ENCODE measurements at regions not wholly inside any gene's neighbourhood (a gene's known extent, or its start where the extent isn't known, plus 50 kb on each side); places are given as distances from the start of the nearest gene placed in this dataset.
A peak's percentile ranks its signal among the peaks of the same experiment; 100 is the strongest.
"Not testable (repeated sequence)": the region's sequence is repeated elsewhere in the genome, so short reads cannot be mapped to it uniquely, and the experiment has no call there.

GRCh38 chr3:125694761-125695294, 99.5 kb upstream of the OSBPL11 start:
- intact Hi-C loops (cut with DNase I): no loop called here
- DNase-seq (ENCODE audit: low spot score) (no peak), ATAC-seq (no peak)

GRCh38 chr3:125695688-125696087, 100.4 kb upstream of the OSBPL11 start:
- intact Hi-C loops (cut with DNase I): no loop called here
- ATAC-seq: no peak

GRCh38 chr3:125697126-125697525, 101.8 kb upstream of the OSBPL11 start:
- intact Hi-C loops (cut with DNase I); DNase-seq (ENCODE audit: low spot score); ATAC-seq: not testable (repeated sequence)

More at GRCh38 chr3:125695688-125696087, 100.4 kb upstream of the OSBPL11 start:
- no peak for DNase-seq (ENCODE audit: low spot score)

GRCh38 chr3:125697979-125698640, 102.8 kb upstream of the OSBPL11 start:
- DNase-seq (ENCODE audit: low spot score); intact Hi-C loops (cut with DNase I); ATAC-seq: not testable (repeated sequence)

- ATAC-seq (no peak), DNase-seq (ENCODE audit: low spot score) (no peak)
- intact Hi-C loops (cut with DNase I): no loop called here
Observed at GRCh38 chr3:125715651-125716050, 120.4 kb upstream of the OSBPL11 start.

- DNase-seq (ENCODE audit: low spot score); ATAC-seq; intact Hi-C loops (cut with DNase I): not testable (repeated sequence)
Observed at GRCh38 chr3:125732151-125732550, 136.9 kb upstream of the OSBPL11 start.

GRCh38 chr3:125741991-125742718, 146.9 kb upstream of the OSBPL11 start:
- ATAC-seq; intact Hi-C loops (cut with DNase I); DNase-seq (ENCODE audit: low spot score): not testable (repeated sequence)

- intact Hi-C loops (cut with DNase I); DNase-seq (ENCODE audit: low spot score); ATAC-seq: not testable (repeated sequence)
Observed at GRCh38 chr3:125742845-125743244, 147.5 kb upstream of the OSBPL11 start.

GRCh38 chr3:125757050-125757449, 161.8 kb upstream of the OSBPL11 start:
- DNase-seq (ENCODE audit: low spot score); intact Hi-C loops (cut with DNase I); ATAC-seq: not testable (repeated sequence)

GRCh38 chr3:125758641-125759130, 163.4 kb upstream of the OSBPL11 start:
- DNase-seq (ENCODE audit: low spot score); intact Hi-C loops (cut with DNase I); ATAC-seq: not testable (repeated sequence)

GRCh38 chr3:125762601-125763000, 167.3 kb upstream of the OSBPL11 start:
- ATAC-seq; intact Hi-C loops (cut with DNase I); DNase-seq (ENCODE audit: low spot score): not testable (repeated sequence)

GRCh38 chr3:125766285-125766826, 171.1 kb upstream of the OSBPL11 start:
- DNase-seq (ENCODE audit: low spot score): peak; percentile 67
- ATAC-seq; intact Hi-C loops (cut with DNase I): not testable (repeated sequence)

- intact Hi-C loops (cut with DNase I); DNase-seq (ENCODE audit: low spot score); ATAC-seq: not testable (repeated sequence)
Observed at GRCh38 chr3:125766931-125767330, 171.6 kb upstream of the OSBPL11 start.

GRCh38 chr3:125767641-125768040, 172.3 kb upstream of the OSBPL11 start:
- intact Hi-C loops (cut with DNase I): no loop called here
- no peak for DNase-seq (ENCODE audit: low spot score)
- ATAC-seq: no peak

GRCh38 chr3:125768821-125769220, 173.5 kb upstream of the OSBPL11 start:
- ATAC-seq; DNase-seq (ENCODE audit: low spot score); intact Hi-C loops (cut with DNase I): not testable (repeated sequence)

- ATAC-seq: not testable (repeated sequence)
Observed at GRCh38 chr3:125771506-125771905, 176.2 kb upstream of the OSBPL11 start.

GRCh38 chr3:125774433-125775034, 179.2 kb upstream of the OSBPL11 start:
- DNase-seq (ENCODE audit: low spot score); intact Hi-C loops (cut with DNase I); ATAC-seq: not testable (repeated sequence)

More at GRCh38 chr3:125771506-125771905, 176.2 kb upstream of the OSBPL11 start:
- intact Hi-C loops (cut with DNase I); DNase-seq (ENCODE audit: low spot score): not testable (repeated sequence)

- intact Hi-C loops (cut with DNase I); ATAC-seq; DNase-seq (ENCODE audit: low spot score): not testable (repeated sequence)
Observed at GRCh38 chr3:125775106-125775505, 179.8 kb upstream of the OSBPL11 start.

Data from sciatic nerve (tissue), 2 donors.